ENCODE measurements at regions not wholly inside any gene's neighbourhood (a gene's known extent, or its start where the extent isn't known, plus 50 kb on each side); places are given as distances from the start of the nearest gene placed in this dataset.

GRCh38 chr22:23458663-23459541 is 121.2 kb downstream of the IGLL1 start:
- H4K8ac ChIP-seq (ENCODE audit: low read depth in 2 of 2, low read length in 2 of 2) = no peak overlapping the region
- CTCF ChIA-PET = no interaction called here
- no peaks in the 10 kb centered on the region for H3K9me3 ChIP-seq (ENCODE audit: control insufficient read depth, insufficient read depth, low read length)
- DNase-seq = no peak
- H3K14ac ChIP-seq (replicated peaks; ENCODE audit: low read depth, low read length) = no peak overlapping the region
- no peak for TF ChIP-seq RCOR1 (IDR thresholded peaks at IDR 0.05; ENCODE audit: insufficient replicate concordance, low read length)
- TF ChIP-seq POLR2A (IDR thresholded peaks at IDR 0.05; ENCODE audit: low read depth, low read length) = no peak
- no peak for TF ChIP-seq FOS (IDR thresholded peaks at IDR 0.05; ENCODE audit: low read depth, low read length)
- TF ChIP-seq RAD21 (IDR thresholded peaks at IDR 0.05; ENCODE audit: low read length) = no peak
- no peak for TF ChIP-seq CTCF (conservative IDR thresholded peaks at IDR 0.05; ENCODE audit: low read depth, low read length)
- TF ChIP-seq NFE2L2 (IDR thresholded peaks at IDR 0.05; ENCODE audit: low read depth, low read length) = no peak
- TF ChIP-seq SMC3 (IDR thresholded peaks at IDR 0.05; ENCODE audit: low read depth, low read length) = no peak
- TF ChIP-seq ELK1 (IDR thresholded peaks at IDR 0.05; ENCODE audit: borderline replicate concordance, low read depth, low read length) = no peak
- TF ChIP-seq MAFK (IDR thresholded peaks at IDR 0.05; ENCODE audit: low read depth, low read length) = no peak
- no peak for TF ChIP-seq CHD1 (IDR thresholded peaks at IDR 0.05; ENCODE audit: low read depth, low read length)
- TF ChIP-seq USF2 (IDR thresholded peaks at IDR 0.05; ENCODE audit: low read depth, low read length) = no peak
- TF ChIP-seq RFX5 (IDR thresholded peaks at IDR 0.05; ENCODE audit: low read depth, low read length) = no peak
- no peak for TF ChIP-seq CEBPB (IDR thresholded peaks at IDR 0.05; ENCODE audit: low read depth, low read length)
- no peak for TF ChIP-seq BHLHE40 (IDR thresholded peaks at IDR 0.05; ENCODE audit: low read depth, low read length)
- TF ChIP-seq MXI1 (IDR thresholded peaks at IDR 0.05; ENCODE audit: borderline replicate concordance, low read depth, low read length) = no peak
- TF ChIP-seq MAZ (IDR thresholded peaks at IDR 0.05; ENCODE audit: borderline replicate concordance, low read depth, low read length) = no peak
- H4K5ac ChIP-seq (ENCODE audit: low read depth, low read length) = no peak overlapping the region
- no peak overlapping the region for H3K4ac ChIP-seq (ENCODE audit: low read depth, low read length)
- no peaks in the 10 kb centered on the region for H3K79me1 ChIP-seq (ENCODE audit: low read depth in 1 of 2, low read length in 2 of 2)
- no peak overlapping the region for H2BK20ac ChIP-seq (ENCODE audit: low read depth, low read length)
- H4K91ac ChIP-seq (ENCODE audit: insufficient read depth, low read depth, low read length) = no peak overlapping the region
- H3K4me2 ChIP-seq (ENCODE audit: low read depth, low read length) = no peak overlapping the region
- H3K4me3 ChIP-seq (ENCODE audit: insufficient read depth, low read depth, low read length) = no peak overlapping the region
- H3K56ac ChIP-seq (ENCODE audit: extremely low read depth, insufficient read depth, low read length) = no peak overlapping the region
- H3K23ac ChIP-seq (ENCODE audit: low read depth, low read length) = no peak overlapping the region
- no peak overlapping the region for H2BK5ac ChIP-seq (ENCODE audit: low read depth, low read length, poor library complexity, severe bottlenecking)
- dilution Hi-C loops (cut with HindIII; ENCODE audit: low sequenced_read_pairs, unreplicated experiment) = no loop called here
- H2AFZ ChIP-seq (replicated peaks; ENCODE audit: low read length, poor library complexity) = no peak overlapping the region
- no peak overlapping the region for H2AK9ac ChIP-seq (replicated peaks; ENCODE audit: low read depth, low read length, poor library complexity)
- H4K20me1 ChIP-seq (ENCODE audit: insufficient read depth, low read length) = no peaks in the 10 kb centered on the region
- BruUV-seq (replicated peaks) = no TSS peak
- in situ Hi-C loops (cut with MboI; ENCODE audit: low sequenced_read_pairs) = no loop called here
- POLR2A ChIA-PET (ENCODE audit: unreplicated experiment) = no interaction called here
- no peak for ATAC-seq (ENCODE audit: low read depth)
- no peak overlapping the region for H2BK15ac ChIP-seq (ENCODE audit: low read depth, low read length)
- H3K4me1 ChIP-seq (ENCODE audit: control insufficient read depth, insufficient read depth, low read length) = no peaks in the 10 kb centered on the region
- no peak overlapping the region for H3K9ac ChIP-seq (ENCODE audit: low read depth, low read length)
- intact Hi-C loops (cut with micrococcal nuclease) = no loop called here
- H2AK5ac ChIP-seq (ENCODE audit: low read depth, low read length) = no peak overlapping the region
- H3K36me3 ChIP-seq (ENCODE audit: control insufficient read depth, insufficient read depth, low read length) = no peaks in the 10 kb centered on the region
- H2BK120ac ChIP-seq (ENCODE audit: low read depth, low read length) = no peak overlapping the region
- no peaks in the 10 kb centered on the region for H3K9me1 ChIP-seq (ENCODE audit: insufficient read depth, low read length)
- H3K27me3 ChIP-seq (ENCODE audit: control insufficient read depth, insufficient read depth, low read length) = peaks cover 2% of the 10 kb centered on the region
- H3K18ac ChIP-seq (ENCODE audit: low read depth, low read length) = no peak overlapping the region
- 86% methylated on average over 56 of the region's 64 CpGs; no CpG with 5 or more reads in 1 of the 2 experiments for WGBS, 2 experiments (ENCODE audit: extremely low coverage in 2 of 2, insufficient read length in 1 of 2)
- no peak overlapping the region for H3K27ac ChIP-seq (ENCODE audit: insufficient read depth, low read length)

Data from IMR-90 (cell line).